Astrocyte of the cerebellum (primary cell): ENCODE measurements at regions not wholly inside any gene's neighbourhood (a gene's known extent, or its start where the extent isn't known, plus 50 kb on each side); places are given as distances from the start of the nearest gene placed in this dataset.
A peak's percentile ranks its signal among the peaks of the same experiment; 100 is the strongest.
"Not testable (repeated sequence)": the region's sequence is repeated elsewhere in the genome, so short reads cannot be mapped to it uniquely, and the experiment has no call there.

Source experiments
- DNase-seq: peaks from one replicate; pipeline ENCODE4 v3.0.0-alpha.2; 2011; ENCODE audit warnings: low read depth
- H3K4me3 ChIP-seq: 2 replicates; pipeline ENCODE4 v1.5.1; 2011; ENCODE audit warnings: mild to moderate bottlenecking, low read depth, low read length, moderate library complexity
- CTCF ChIP-seq: IDR thresholded peaks from 2 replicates; pipeline ENCODE4 v1.5.1; 2012; ENCODE audit warnings: low read length, low read depth, moderate library complexity, mild to moderate bottlenecking; ENCODE audit errors: missing control alignments
- in situ Hi-C: cut with HindIII; loops from 2 replicates; pipeline ENCODE4 v1.10.0; 2017; ENCODE audit warnings: low sequenced_read_pairs

GRCh38 chr1:185549906-185550305, 184.3 kb upstream of the HMCN1 start:
- no peak for TF ChIP-seq CTCF
- no peak overlapping the region for H3K4me3 ChIP-seq
- in situ Hi-C loops = loop anchor here (10.0 kb wide), 1 partner anchor 55 kb away; no protein-coding TSS in a partner anchor
- DNase-seq = no peak

- no peak for DNase-seq
- in situ Hi-C loops = no loop called here
- no peak for TF ChIP-seq CTCF
- no peak overlapping the region for H3K4me3 ChIP-seq
Observed at GRCh38 chr1:185546029-185546428, 188.2 kb upstream of the HMCN1 start.

- in situ Hi-C loops = loop anchor here (5.0 kb wide), 1 partner anchor 105 kb away; no protein-coding TSS in a partner anchor
- peak; percentile 18 for DNase-seq
- no peak overlapping the region for H3K4me3 ChIP-seq
- TF ChIP-seq CTCF = no peak
Observed at GRCh38 chr1:185541871-185542301, 192.3 kb upstream of the HMCN1 start.

- in situ Hi-C loops = loop anchor here (5.0 kb wide), 1 partner anchor 107 kb away; no protein-coding TSS in a partner anchor
- H3K4me3 ChIP-seq = no peak overlapping the region
- DNase-seq = no peak
- no peak for TF ChIP-seq CTCF
Observed at GRCh38 chr1:185540295-185540694, 193.9 kb upstream of the HMCN1 start.

- in situ Hi-C loops = no loop called here
- no peak overlapping the region for H3K4me3 ChIP-seq
- DNase-seq = no peak
- no peak for TF ChIP-seq CTCF
Observed at GRCh38 chr1:185539277-185539943, 194.8 kb upstream of the HMCN1 start.

- in situ Hi-C loops, H3K4me3 ChIP-seq, DNase-seq: not testable (repeated sequence)
Observed at GRCh38 chr1:185538309-185538898, 195.8 kb upstream of the HMCN1 start.

GRCh38 chr1:185537596-185537995, 196.6 kb upstream of the HMCN1 start:
- TF ChIP-seq CTCF = no peak
- in situ Hi-C loops = no loop called here
- no peak for DNase-seq

More at GRCh38 chr1:185537596-185537995, 196.6 kb upstream of the HMCN1 start:
- no peak overlapping the region for H3K4me3 ChIP-seq
